Breast epithelium (tissue), 3 donors: ENCODE measurements at regions not wholly inside any gene's neighbourhood (a gene's known extent, or its start where the extent isn't known, plus 50 kb on each side); places are given as distances from the start of the nearest gene placed in this dataset.

ENCODE experiments used
- POLR2A ChIP-seq: fragments of 450-650 bp; IDR thresholded peaks from one replicate; pipeline ENCODE4 v1.6.1; 2016; ENCODE audit warnings: antibody characterized with exemption, mild to moderate bottlenecking, moderate library complexity
- TF ChIP-seq, protein P1 (sequence below), 3 donors: fragments of 450-650 bp; IDR thresholded peaks; one replicate each; pipeline ENCODE4 v1.5.1; 2016 to 2017; ENCODE audit warnings: antibody characterized with exemption in 3 of 3, mild to moderate bottlenecking in 3 of 3, moderate library complexity in 3 of 3

DNA sequence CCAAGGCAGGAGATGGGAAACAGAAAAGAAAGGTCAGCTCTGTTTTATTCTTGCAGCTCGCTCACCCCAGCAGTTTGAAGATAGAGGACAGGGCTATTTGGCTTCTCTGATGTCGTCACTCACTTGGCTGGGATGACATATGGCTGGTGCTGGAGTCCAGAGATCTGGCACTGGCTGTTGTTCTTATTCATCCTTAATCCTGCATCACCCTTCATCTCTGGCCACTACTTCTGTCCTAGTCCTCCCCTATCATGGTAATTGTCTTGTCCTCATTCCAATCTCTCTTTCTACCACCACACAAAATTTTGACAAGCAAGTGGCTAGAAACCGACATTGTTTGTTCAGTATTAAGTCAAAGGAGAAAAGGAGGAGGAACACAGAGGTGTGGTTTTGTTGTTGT lies 103.8 kb upstream of the PDE4B start:
- TF ChIP-seq, protein P1, sequence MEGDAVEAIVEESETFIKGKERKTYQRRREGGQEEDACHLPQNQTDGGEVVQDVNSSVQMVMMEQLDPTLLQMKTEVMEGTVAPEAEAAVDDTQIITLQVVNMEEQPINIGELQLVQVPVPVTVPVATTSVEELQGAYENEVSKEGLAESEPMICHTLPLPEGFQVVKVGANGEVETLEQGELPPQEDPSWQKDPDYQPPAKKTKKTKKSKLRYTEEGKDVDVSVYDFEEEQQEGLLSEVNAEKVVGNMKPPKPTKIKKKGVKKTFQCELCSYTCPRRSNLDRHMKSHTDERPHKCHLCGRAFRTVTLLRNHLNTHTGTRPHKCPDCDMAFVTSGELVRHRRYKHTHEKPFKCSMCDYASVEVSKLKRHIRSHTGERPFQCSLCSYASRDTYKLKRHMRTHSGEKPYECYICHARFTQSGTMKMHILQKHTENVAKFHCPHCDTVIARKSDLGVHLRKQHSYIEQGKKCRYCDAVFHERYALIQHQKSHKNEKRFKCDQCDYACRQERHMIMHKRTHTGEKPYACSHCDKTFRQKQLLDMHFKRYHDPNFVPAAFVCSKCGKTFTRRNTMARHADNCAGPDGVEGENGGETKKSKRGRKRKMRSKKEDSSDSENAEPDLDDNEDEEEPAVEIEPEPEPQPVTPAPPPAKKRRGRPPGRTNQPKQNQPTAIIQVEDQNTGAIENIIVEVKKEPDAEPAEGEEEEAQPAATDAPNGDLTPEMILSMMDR (IDR thresholded peaks at IDR 0.05), result no peak
- no peak for TF ChIP-seq POLR2A
